Central memory CD8-positive, alpha-beta T cell (primary cell): ENCODE measurements at regions not wholly inside any gene's neighbourhood (a gene's known extent, or its start where the extent isn't known, plus 50 kb on each side); places are given as distances from the start of the nearest gene placed in this dataset.

Source experiments
- ATAC-seq: fragments of 150-1000 bp; cut with Tn5 transposase; replicated peaks from 2 replicates; pipeline ENCODE4 v1.10.0; 2022; ENCODE audit warnings: mild to moderate bottlenecking, moderate FRiP score, moderate number of reproducible peaks; ENCODE audit not compliant: poor library complexity, severe bottlenecking; ENCODE audit errors: extremely low read depth
- DNase-seq, 2 donors: peaks; one replicate each; pipeline ENCODE4 v3.0.0; 2021; ENCODE audit warnings: low spot score in 2 of 2
- H3K27ac Mint-ChIP-seq: one replicate; pipeline ENCODE4 v1.8.0; 2022; ENCODE audit warnings: low read depth, mild to moderate bottlenecking, moderate library complexity, mixed read lengths
- H3K27me3 Mint-ChIP-seq: one replicate; pipeline ENCODE4 v1.8.0; 2022; ENCODE audit warnings: mixed read lengths
- H3K36me3 Mint-ChIP-seq: one replicate; pipeline ENCODE4 v1.8.0; 2022; ENCODE audit warnings: mild to moderate bottlenecking, moderate library complexity, mixed read lengths; ENCODE audit not compliant: insufficient read depth
- H3K4me1 Mint-ChIP-seq: one replicate; pipeline ENCODE4 v1.8.0; 2022; ENCODE audit warnings: mixed read lengths
- H3K4me3 Mint-ChIP-seq: one replicate; pipeline ENCODE4 v1.8.0; 2022; ENCODE audit warnings: mild to moderate bottlenecking, moderate library complexity, mixed read lengths
- H3K9me3 Mint-ChIP-seq: one replicate; pipeline ENCODE4 v1.8.0; 2022; ENCODE audit warnings: mixed read lengths

GRCh38 chr10:111970111-111970510 is 213.5 kb downstream of the GPAM start:
- Mint-ChIP-seq H3K27ac (no peak overlapping the region), H3K27me3 (no peaks in the 10 kb centered on the region), H3K4me3 (no peak overlapping the region), H3K9me3 (no peaks in the 10 kb centered on the region), H3K36me3 (no peaks in the 10 kb centered on the region), H3K4me1 (no peaks in the 10 kb centered on the region)
- DNase-seq, result no peak
- no peak for ATAC-seq

DNA sequence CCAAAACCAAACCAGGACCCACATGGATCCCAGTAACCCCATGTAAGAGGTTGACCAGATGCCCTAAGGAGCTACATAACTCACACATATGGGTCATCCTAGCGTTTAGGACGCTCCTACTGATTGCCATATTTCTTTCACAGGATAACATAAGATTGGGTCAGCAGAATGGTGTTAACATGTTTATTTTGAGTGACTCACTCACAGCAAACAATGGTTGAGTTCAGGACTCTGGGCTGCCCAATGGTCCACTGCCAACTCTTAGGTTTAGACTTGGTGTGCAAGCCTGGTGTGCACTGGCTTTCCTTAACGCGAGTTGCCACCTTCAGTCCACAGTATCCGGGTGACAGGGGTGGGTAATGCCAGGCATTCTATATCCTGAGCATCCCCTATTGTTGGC is 211.5 kb downstream of the GPAM start:
- Mint-ChIP-seq H3K4me3 (no peak overlapping the region), H3K4me1 (no peaks in the 10 kb centered on the region), H3K27me3 (no peaks in the 10 kb centered on the region), H3K27ac (no peak overlapping the region), H3K9me3 (no peaks in the 10 kb centered on the region), H3K36me3 (no peaks in the 10 kb centered on the region)
- DNase-seq (no peak), ATAC-seq (no peak)

GRCh38 chr10:111973306-111973705 is 210.3 kb downstream of the GPAM start:
- H3K4me3 Mint-ChIP-seq, result no peak overlapping the region
- no peaks in the 10 kb centered on the region for H3K27me3 Mint-ChIP-seq
- H3K36me3 Mint-ChIP-seq, result no peaks in the 10 kb centered on the region
- H3K4me1 Mint-ChIP-seq, result no peaks in the 10 kb centered on the region
- no peak overlapping the region for H3K27ac Mint-ChIP-seq
- no peak for ATAC-seq
- H3K9me3 Mint-ChIP-seq, result no peaks in the 10 kb centered on the region
- no peak for DNase-seq

DNA sequence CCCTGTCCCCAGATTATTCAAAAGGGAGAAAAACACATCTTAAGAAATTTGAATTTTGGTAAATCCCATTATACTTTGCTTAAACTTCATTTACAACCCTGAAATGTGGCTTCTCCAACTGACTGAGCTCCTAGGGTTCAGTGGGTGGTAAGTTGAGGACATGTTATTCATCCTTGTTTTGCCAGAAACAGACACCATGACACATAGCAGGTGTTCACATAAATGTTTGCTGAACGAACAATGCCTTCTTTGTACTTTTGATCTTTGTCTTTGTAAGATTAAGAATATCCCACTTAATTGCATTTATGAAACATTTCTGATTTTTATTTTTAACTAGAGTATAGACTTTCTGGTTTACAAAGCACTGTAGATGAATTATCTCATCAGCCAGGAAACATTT is 209.7 kb downstream of the GPAM start:
- H3K36me3 Mint-ChIP-seq, result no peaks in the 10 kb centered on the region
- no peak overlapping the region for H3K4me3 Mint-ChIP-seq
- no peak overlapping the region for H3K27ac Mint-ChIP-seq
- H3K4me1 Mint-ChIP-seq, result no peaks in the 10 kb centered on the region
- ATAC-seq, result no peak
- DNase-seq, result no peak
- no peaks in the 10 kb centered on the region for H3K27me3 Mint-ChIP-seq
- no peaks in the 10 kb centered on the region for H3K9me3 Mint-ChIP-seq

GRCh38 chr10:111974325-111974724 is 209.2 kb downstream of the GPAM start:
- no peak for DNase-seq
- Mint-ChIP-seq H3K4me1 (no peaks in the 10 kb centered on the region), H3K9me3 (no peaks in the 10 kb centered on the region), H3K4me3 (no peak overlapping the region), H3K27me3 (no peaks in the 10 kb centered on the region), H3K36me3 (no peaks in the 10 kb centered on the region), H3K27ac (no peak overlapping the region)
- ATAC-seq, result no peak

DNA sequence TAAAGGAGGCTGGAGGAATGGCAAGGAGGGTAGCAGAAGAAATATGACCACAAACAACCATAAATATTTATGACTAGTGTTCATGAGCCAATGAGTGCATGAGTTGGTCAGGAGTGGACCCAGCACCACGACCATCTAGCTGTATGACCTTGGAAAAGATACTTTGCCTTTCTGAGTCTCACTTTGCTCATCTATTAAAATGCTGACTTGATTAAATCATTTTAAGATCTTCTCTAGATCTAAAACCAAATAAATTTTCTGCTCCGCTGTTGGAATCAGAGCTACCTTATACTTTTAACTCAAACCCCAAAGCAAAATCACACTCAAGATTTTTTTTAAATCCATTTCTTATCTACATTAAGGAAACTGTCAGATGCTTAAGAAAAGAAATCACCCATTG is 207.0 kb downstream of the GPAM start:
- Mint-ChIP-seq H3K27ac (no peak overlapping the region), H3K9me3 (no peaks in the 10 kb centered on the region), H3K36me3 (no peaks in the 10 kb centered on the region), H3K4me3 (no peak overlapping the region), H3K4me1 (no peaks in the 10 kb centered on the region), H3K27me3 (peaks cover 11% of the 10 kb centered on the region)
- ATAC-seq (no peak), DNase-seq (no peak)

DNA sequence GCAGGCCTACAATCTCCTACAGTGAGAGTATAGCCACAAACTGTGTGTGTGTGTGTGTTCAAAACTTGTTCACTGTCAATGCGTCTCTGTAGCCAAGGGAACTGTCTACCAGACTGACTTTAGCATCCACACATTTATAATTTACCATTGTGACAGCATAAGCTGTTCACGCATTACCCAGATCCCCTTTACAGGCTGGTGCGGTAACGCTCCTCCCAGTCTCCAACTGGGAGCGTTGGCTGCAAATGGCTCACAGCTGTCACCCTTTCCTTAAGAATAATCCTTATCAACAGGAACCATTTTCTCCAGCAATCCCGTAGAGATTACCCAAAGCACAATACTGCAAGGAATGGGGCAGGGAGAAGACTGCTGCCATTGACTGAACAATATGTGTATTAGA is 199.5 kb downstream of the GPAM start:
- no peaks in the 10 kb centered on the region for H3K9me3 Mint-ChIP-seq
- ATAC-seq, result no peak
- no peaks in the 10 kb centered on the region for H3K36me3 Mint-ChIP-seq
- H3K27ac Mint-ChIP-seq, result no peak overlapping the region
- no peaks in the 10 kb centered on the region for H3K4me1 Mint-ChIP-seq
- peaks cover 11% of the 10 kb centered on the region for H3K27me3 Mint-ChIP-seq
- no peak for DNase-seq
- no peak overlapping the region for H3K4me3 Mint-ChIP-seq

- ATAC-seq, result no peak
- H3K27me3 Mint-ChIP-seq, result no peaks in the 10 kb centered on the region
Measured at GRCh38 chr10:111986079-111986478, 197.5 kb downstream of the GPAM start.

DNA sequence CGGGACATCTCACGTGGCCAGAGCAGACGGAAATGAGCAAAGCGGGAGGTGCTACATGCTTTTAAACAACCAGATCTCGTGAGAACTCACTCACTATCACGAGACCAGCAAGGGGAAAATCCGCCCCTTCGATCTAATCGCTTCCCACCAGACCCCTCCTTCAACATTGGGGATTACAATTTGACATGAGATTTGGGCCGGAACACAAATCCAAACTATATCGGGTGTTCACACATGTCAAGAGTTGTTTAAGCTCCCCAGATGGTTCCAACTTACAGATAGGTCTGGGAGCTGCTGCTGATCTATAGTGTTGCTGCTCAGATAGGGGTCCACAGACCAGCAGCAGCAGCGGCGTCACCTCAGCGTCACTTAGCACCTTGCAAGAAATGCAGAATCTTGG is 194.9 kb downstream of the GPAM start:
- H3K4me3 Mint-ChIP-seq, result no peak overlapping the region
- H3K27ac Mint-ChIP-seq, result peak overlapping the region; percentile 57
- no peak for DNase-seq
- H3K36me3 Mint-ChIP-seq, result no peaks in the 10 kb centered on the region
- peaks cover 12% of the 10 kb centered on the region for H3K27me3 Mint-ChIP-seq
- no peaks in the 10 kb centered on the region for H3K9me3 Mint-ChIP-seq
- H3K4me1 Mint-ChIP-seq, result no peaks in the 10 kb centered on the region
- no peak for ATAC-seq

More at GRCh38 chr10:111986079-111986478, 197.5 kb downstream of the GPAM start:
- Mint-ChIP-seq H3K4me1 (no peaks in the 10 kb centered on the region), H3K36me3 (no peaks in the 10 kb centered on the region), H3K9me3 (no peaks in the 10 kb centered on the region), H3K4me3 (no peak overlapping the region), H3K27ac (no peak overlapping the region)
- no peak for DNase-seq

DNA sequence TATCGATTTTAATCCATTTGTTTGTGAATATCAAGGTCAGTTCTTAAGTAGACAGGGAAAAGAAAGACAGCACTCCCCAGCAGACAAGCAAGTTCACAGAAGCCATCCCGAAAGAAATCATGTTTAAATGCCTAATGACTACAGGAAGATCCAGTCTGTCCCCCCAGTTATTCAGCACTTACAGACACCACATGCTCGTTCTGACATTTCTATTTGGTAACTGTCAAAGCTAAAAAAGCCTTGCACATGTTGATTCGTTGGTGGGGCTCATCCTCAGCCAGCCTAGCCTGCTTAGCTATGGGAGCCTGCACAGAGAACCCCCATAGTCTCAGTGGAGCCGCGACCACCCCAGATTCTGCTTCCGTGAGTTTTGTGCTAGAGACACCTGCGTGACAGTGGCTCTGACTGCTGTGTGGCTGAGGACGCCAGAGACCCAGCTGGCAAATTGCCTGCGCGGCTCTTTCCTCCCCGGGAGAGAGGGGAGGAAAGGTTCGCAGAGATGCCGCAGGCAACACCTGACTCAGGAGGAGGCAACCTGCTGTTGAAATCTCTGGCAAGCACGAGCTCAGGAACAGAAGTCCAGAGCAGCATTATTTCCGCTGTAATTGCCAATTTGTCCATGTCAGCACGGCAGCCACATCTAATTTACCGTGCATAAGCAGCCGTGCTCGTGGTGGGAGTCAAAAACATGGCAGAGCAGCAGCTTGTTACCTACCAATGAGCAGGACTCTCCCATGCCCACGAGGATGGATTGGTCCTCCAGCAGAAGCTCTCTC is 194.2 kb downstream of the GPAM start:
- H3K4me3 Mint-ChIP-seq, result no peak overlapping the region
- ATAC-seq, result no peak
- no peaks in the 10 kb centered on the region for H3K9me3 Mint-ChIP-seq
- H3K27me3 Mint-ChIP-seq, result peaks cover 13% of the 10 kb centered on the region
- no peak overlapping the region for H3K27ac Mint-ChIP-seq
- DNase-seq, result no peak
- no peaks in the 10 kb centered on the region for H3K36me3 Mint-ChIP-seq
- no peaks in the 10 kb centered on the region for H3K4me1 Mint-ChIP-seq

DNA sequence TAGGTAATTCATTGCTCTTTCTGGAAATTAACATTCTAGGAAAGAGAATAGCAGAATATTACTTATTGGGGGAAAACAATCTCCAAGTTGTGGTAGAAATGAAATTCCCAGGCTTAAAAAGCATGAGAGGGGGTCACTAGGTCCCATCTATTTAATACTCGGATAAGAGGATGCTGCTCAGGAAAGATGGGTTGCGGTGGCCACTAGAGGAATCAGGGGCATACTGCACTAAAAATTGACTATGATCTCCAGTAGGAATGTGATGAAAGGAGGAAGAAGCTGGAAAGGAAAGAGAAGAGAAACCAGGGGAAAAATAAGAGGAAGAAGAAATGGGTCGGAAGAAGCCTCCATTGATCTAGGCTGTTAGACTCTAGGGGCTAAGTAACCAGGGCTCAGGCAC is 192.8 kb downstream of the GPAM start:
- no peaks in the 10 kb centered on the region for H3K4me1 Mint-ChIP-seq

DNA sequence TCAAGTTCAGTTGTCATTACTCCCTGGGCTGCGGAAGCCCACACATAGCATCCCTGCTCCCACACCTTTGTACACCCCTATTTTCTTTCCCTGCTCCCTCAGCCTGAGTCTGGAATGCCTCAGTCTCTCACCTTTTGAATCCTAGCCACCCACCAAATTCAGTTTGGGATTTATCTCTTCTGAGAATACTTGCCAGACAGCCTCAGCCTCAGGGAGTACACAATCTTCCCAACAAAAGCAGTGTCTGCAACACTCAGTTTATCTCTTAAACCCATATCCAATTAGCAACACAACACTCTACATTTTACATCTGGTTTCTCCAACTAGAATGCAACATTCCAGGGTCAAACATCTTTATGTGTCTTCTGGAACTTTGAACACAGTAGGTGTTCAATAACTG is 190.2 kb downstream of the GPAM start:
- Mint-ChIP-seq H3K27me3 (peaks cover 22% of the 10 kb centered on the region), H3K4me1 (no peaks in the 10 kb centered on the region), H3K27ac (no peak overlapping the region), H3K9me3 (no peaks in the 10 kb centered on the region), H3K36me3 (no peaks in the 10 kb centered on the region), H3K4me3 (no peak overlapping the region)
- ATAC-seq (no peak), DNase-seq (no peak)

More for the DNA sequence above, 192.8 kb downstream of the GPAM start:
- Mint-ChIP-seq H3K9me3 (no peaks in the 10 kb centered on the region), H3K4me3 (no peak overlapping the region), H3K27me3 (peaks cover 13% of the 10 kb centered on the region), H3K27ac (no peak overlapping the region), H3K36me3 (no peaks in the 10 kb centered on the region)
- DNase-seq, result no peak
- no peak for ATAC-seq

GRCh38 chr10:111993872-111994426 is 189.6 kb downstream of the GPAM start:
- no peak overlapping the region for H3K4me3 Mint-ChIP-seq
- ATAC-seq (no peak), DNase-seq (no peak)
- H3K4me1 Mint-ChIP-seq, result no peaks in the 10 kb centered on the region
- no peak overlapping the region for H3K27ac Mint-ChIP-seq
- H3K36me3 Mint-ChIP-seq, result no peaks in the 10 kb centered on the region
- no peaks in the 10 kb centered on the region for H3K9me3 Mint-ChIP-seq
- H3K27me3 Mint-ChIP-seq, result peaks cover 22% of the 10 kb centered on the region
